ELF-1 (cell line): ENCODE measurements at regions not wholly inside any gene's neighbourhood (a gene's known extent, or its start where the extent isn't known, plus 50 kb on each side); places are given as distances from the start of the nearest gene placed in this dataset.

Experiments used
- DNase-seq: peaks from one replicate; pipeline ENCODE4 v3.0.0-alpha.2; 2016; ENCODE audit warnings: low read depth, low spot score

GRCh38 chr11:45355706-45356041, 69.5 kb upstream of the SYT13 start:
- no peak for DNase-seq

- peak; percentile 97 for DNase-seq
Observed at GRCh38 chr11:45354976-45355705, 69.0 kb upstream of the SYT13 start.

- DNase-seq = no peak
Observed at GRCh38 chr11:45348729-45349128, 62.6 kb upstream of the SYT13 start.

- peak; percentile 25 for DNase-seq
Observed at GRCh38 chr11:45347348-45348082, 61.4 kb upstream of the SYT13 start.

DNA sequence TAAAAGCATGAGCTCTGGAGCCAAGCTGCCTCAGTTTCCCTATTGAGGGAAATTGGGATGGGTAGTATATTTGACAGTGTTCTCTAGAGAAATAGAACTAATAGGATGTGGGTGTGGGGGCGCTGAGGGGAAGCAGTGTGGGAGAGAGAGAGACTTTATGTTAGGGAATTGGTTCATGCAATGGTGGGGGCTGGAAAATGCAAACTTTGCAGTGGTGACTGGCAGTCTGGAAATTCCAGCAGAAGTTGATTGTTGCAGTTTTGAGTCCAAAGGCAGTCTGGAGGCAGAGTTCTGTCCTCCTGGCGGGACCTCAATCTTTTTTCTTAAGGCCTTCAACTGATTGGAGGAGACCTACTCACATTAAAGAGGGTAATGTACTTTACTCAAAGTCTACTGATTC, 59.4 kb upstream of the SYT13 start:
- DNase-seq = no peak

- DNase-seq = no peak
Observed at GRCh38 chr11:45344028-45344427, 57.9 kb upstream of the SYT13 start.

DNA sequence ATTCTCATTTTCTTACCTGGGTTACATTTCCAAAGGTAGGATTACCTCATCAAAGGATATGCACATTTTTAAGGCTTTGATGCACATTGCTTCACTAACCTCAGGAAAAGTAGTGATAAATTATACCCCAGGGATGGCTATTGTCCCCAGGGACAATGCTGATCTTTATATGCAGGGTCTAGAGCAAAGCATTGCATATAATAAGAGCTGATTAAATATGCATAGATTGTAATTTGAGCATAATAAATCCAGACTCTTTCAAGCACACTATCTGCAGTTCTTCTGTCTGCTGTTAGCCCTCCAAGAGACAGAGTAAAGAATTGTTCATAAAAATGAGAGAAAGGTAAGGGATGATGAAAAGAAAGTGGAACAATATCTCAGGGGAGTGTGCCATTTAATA, 57.3 kb upstream of the SYT13 start:
- DNase-seq = no peak

DNA sequence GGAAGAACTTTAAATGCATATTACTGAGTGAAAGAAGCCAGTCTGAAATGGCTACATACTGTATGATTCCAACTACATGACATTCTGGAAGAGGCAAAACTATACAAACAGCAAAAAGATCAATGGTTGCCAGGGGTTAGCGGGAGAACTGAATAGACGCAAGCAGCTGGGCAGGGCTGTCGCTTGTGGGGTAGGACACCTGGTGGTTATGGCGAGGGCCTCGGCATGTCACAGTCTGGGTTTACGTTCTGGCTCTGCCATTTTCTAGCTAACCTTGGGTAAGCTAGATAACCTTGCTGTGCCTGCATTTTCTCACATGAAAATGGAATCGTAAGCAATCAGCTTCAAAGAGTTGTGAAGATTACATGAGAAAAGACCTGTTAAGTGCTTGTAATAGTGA, 55.2 kb upstream of the SYT13 start:
- DNase-seq = peak; percentile 20

- DNase-seq = peak; percentile 99
Observed at GRCh38 chr11:45339729-45340519, 53.8 kb upstream of the SYT13 start.

- no peak for DNase-seq
Observed at GRCh38 chr11:45337583-45338360, 51.6 kb upstream of the SYT13 start.

DNA sequence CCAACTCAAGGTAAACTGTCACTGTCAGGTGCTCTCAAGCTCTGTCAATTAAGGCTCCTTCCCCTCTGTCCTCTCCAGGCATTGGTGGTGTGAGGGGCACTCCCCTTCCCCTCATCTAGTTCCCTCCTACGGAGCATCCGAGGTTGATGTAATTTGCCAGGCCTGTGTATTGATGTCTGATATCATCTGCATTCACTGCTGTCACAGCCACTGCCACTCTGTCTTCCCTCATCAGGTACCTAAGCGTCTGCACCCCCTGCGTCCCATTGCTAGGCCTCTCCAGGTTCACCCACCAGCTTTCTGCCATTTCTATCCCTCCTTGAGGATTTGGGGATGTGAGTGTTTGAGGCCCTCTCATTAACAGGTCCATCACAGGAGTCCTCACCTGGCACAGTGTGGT, 50.0 kb upstream of the SYT13 start:
- DNase-seq = no peak
